ENCODE measurements at regions not wholly inside any gene's neighbourhood (a gene's known extent, or its start where the extent isn't known, plus 50 kb on each side); places are given as distances from the start of the nearest gene placed in this dataset.
A peak's percentile ranks its signal among the peaks of the same experiment; 100 is the strongest.

DNA sequence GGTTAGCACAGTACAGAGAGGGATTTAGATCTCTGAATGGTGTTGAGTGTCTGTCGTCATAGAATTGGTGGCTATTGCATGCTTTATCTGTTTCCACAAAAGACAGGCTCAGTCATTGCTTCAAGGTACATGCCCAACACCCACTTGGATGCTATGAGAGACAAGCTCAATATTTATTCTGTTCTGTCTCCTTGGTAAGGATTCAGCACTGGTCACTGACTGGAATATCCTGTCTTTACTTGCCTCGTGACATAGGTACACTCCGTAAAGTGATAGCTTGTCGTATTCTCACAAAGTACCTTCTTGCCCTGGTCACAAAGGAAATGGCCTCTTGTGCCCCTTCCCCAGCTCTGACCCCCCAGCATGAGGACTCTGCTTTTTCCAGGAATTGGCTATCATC, 72.8 kb upstream of the CTNNB1 start:
- H3K4me1 ChIP-seq: no peaks in the 10 kb centered on the region
- H3K27me3 ChIP-seq (ENCODE audit: low read depth): no peaks in the 10 kb centered on the region
- TF ChIP-seq, protein P1, sequence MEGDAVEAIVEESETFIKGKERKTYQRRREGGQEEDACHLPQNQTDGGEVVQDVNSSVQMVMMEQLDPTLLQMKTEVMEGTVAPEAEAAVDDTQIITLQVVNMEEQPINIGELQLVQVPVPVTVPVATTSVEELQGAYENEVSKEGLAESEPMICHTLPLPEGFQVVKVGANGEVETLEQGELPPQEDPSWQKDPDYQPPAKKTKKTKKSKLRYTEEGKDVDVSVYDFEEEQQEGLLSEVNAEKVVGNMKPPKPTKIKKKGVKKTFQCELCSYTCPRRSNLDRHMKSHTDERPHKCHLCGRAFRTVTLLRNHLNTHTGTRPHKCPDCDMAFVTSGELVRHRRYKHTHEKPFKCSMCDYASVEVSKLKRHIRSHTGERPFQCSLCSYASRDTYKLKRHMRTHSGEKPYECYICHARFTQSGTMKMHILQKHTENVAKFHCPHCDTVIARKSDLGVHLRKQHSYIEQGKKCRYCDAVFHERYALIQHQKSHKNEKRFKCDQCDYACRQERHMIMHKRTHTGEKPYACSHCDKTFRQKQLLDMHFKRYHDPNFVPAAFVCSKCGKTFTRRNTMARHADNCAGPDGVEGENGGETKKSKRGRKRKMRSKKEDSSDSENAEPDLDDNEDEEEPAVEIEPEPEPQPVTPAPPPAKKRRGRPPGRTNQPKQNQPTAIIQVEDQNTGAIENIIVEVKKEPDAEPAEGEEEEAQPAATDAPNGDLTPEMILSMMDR (IDR thresholded peaks at IDR 0.05): no peak
- ATAC-seq: no peak
- intact Hi-C loops (cut with DNase I): no loop called here
- H3K27ac ChIP-seq: no peak overlapping the region
- peaks cover 19% of the 10 kb centered on the region for H3K9me3 ChIP-seq
- no peak for DNase-seq
- no peaks in the 10 kb centered on the region for H3K36me3 ChIP-seq
- no peak overlapping the region for H3K4me3 ChIP-seq

- DNase-seq (no peak), ATAC-seq (no peak)
- Histone ChIP-seq H3K27me3 (ENCODE audit: low read depth) (no peaks in the 10 kb centered on the region), H3K27ac (no peak overlapping the region), H3K36me3 (no peaks in the 10 kb centered on the region), H3K9me3 (peaks cover 19% of the 10 kb centered on the region), H3K4me1 (no peaks in the 10 kb centered on the region), H3K4me3 (no peak overlapping the region)
- intact Hi-C loops (cut with DNase I): no loop called here
- TF ChIP-seq, protein P1 (IDR thresholded peaks at IDR 0.05): no peak
Observed at GRCh38 chr3:41126961-41127360, 72.3 kb upstream of the CTNNB1 start.

DNA sequence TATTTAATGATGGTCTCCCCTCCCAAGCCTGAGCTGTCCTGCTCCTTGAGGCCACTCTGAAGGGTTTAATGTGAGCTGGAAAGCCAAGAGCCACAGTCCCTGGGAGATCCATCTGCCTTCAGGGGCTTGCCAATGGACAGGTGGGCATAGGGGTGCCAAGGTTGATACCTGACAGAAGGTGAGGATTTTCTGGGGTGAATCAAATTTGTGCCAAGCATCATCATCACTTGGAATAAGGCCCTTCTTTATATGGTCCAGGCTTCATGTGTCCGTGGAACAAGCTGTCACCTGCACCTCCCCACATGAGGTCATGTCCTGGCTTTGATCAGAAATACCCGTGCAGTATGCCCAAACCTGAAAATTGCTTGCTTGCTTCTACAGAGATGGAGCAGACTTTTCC, 71.9 kb upstream of the CTNNB1 start:
- DNase-seq: no peak
- Histone ChIP-seq H3K36me3 (no peaks in the 10 kb centered on the region), H3K27me3 (ENCODE audit: low read depth) (no peaks in the 10 kb centered on the region), H3K27ac (no peak overlapping the region), H3K9me3 (peaks cover 19% of the 10 kb centered on the region), H3K4me1 (no peaks in the 10 kb centered on the region), H3K4me3 (no peak overlapping the region)
- intact Hi-C loops (cut with DNase I): no loop called here
- ATAC-seq: no peak
- TF ChIP-seq, protein P1 (IDR thresholded peaks at IDR 0.05): no peak

- no peaks in the 10 kb centered on the region for H3K36me3 ChIP-seq
- no peak for ATAC-seq
Observed at GRCh38 chr3:41129731-41130130, 69.6 kb upstream of the CTNNB1 start.

DNA sequence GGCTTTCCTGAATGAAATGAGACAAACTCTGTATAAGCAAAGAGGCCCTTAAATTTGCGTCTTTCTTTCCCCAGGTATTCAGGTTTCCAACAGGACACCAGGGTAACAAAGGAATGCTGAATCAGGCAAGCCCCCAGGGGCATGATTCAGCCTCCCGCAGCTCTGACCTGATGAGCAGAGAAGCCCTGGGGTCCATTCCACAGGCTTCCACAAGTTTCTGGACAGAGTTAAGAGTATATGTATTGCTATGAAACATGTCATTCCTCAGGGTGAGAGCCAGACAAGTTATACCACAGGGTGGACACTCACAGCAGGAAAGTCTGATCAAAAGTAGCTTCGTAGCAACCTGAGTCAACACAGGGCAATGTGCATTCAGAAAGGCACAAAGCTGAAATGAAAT, 68.1 kb upstream of the CTNNB1 start:
- TF ChIP-seq, protein P1 (IDR thresholded peaks at IDR 0.05): no peak
- Histone ChIP-seq H3K27ac (no peak overlapping the region), H3K4me1 (no peaks in the 10 kb centered on the region), H3K36me3 (no peaks in the 10 kb centered on the region), H3K27me3 (ENCODE audit: low read depth) (no peaks in the 10 kb centered on the region), H3K9me3 (peaks cover 8% of the 10 kb centered on the region), H3K4me3 (no peak overlapping the region)
- ATAC-seq (no peak), DNase-seq (no peak)
- intact Hi-C loops (cut with DNase I): no loop called here

More at GRCh38 chr3:41129731-41130130, 69.6 kb upstream of the CTNNB1 start:
- Histone ChIP-seq H3K4me3 (no peak overlapping the region), H3K4me1 (no peaks in the 10 kb centered on the region), H3K9me3 (peaks cover 18% of the 10 kb centered on the region), H3K27ac (no peak overlapping the region), H3K27me3 (ENCODE audit: low read depth) (no peaks in the 10 kb centered on the region)
- intact Hi-C loops (cut with DNase I): no loop called here
- TF ChIP-seq, protein P1 (IDR thresholded peaks at IDR 0.05): no peak
- no peak for DNase-seq

DNA sequence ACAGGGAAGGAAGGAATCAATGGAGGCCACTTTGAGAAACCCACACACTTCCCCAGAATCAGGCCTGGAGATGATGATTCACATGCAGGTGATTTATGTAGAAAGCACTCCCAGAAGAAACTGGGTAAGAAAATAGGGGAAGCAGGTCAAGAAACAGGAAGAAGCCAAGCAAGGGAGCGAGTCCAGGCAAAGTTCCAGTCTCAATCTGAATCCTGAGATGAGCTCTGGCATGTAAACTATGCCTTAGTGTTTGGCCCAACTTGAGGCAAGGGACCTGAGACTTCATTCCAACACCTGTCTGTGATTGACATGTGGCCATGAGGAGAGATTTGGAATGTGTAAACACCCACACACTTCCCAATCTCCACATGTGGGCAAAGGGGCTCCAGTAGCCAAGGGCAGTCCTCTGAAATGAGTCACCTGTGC, 61.6 kb upstream of the CTNNB1 start:
- ATAC-seq: peak; percentile 43 to 54
- intact Hi-C loops (cut with DNase I): no loop called here

More for the DNA sequence above, 61.6 kb upstream of the CTNNB1 start:
- Histone ChIP-seq H3K9me3 (no peaks in the 10 kb centered on the region), H3K27ac (no peak overlapping the region), H3K36me3 (no peaks in the 10 kb centered on the region), H3K27me3 (ENCODE audit: low read depth) (no peaks in the 10 kb centered on the region), H3K4me3 (no peak overlapping the region), H3K4me1 (no peaks in the 10 kb centered on the region)
- TF ChIP-seq, protein P1 (IDR thresholded peaks at IDR 0.05): no peak
- DNase-seq: no peak
